Breast epithelium (tissue), 4 donors: ENCODE measurements at regions not wholly inside any gene's neighbourhood (a gene's known extent, or its start where the extent isn't known, plus 50 kb on each side); places are given as distances from the start of the nearest gene placed in this dataset.

Source experiments
- DNase-seq, 2 donors: peaks; one replicate each; pipeline ENCODE4 v3.0.0-alpha.2; 2019; ENCODE audit warnings: low spot score in 2 of 2
- H3K27ac ChIP-seq, 2 donors: fragments of 200-600 bp; sonication (generic) in 1 of 2; one replicate each; pipeline ENCODE4 v1.5.1; 2016 to 2019; ENCODE audit warnings: mild to moderate bottlenecking in 1 of 2
- H3K27me3 ChIP-seq, 2 donors: fragments of 200-600 bp; sonication (generic) in 1 of 2; one replicate each; pipeline versions ENCODE4 v1.5.1 to v1.6.0; 2017 to 2019; ENCODE audit warnings: control low read depth in 1 of 2, mild to moderate bottlenecking in 1 of 2
- H3K36me3 ChIP-seq: fragments of 200-600 bp; one replicate; pipeline ENCODE4 v1.5.1; 2019
- H3K4me1 ChIP-seq, 2 donors: fragments of 200-600 bp; sonication (generic); one replicate each; pipeline ENCODE4 v1.5.1; 2016 to 2019; ENCODE audit warnings: control low read depth in 1 of 2
- H3K4me3 ChIP-seq, 3 donors: fragments of 200-600 bp; sonication (generic); 1 replicate in 2 of 3; 2 replicates in 1 of 3; pipeline ENCODE4 v1.5.1; 2016 to 2019; ENCODE audit warnings: mild to moderate bottlenecking in 3 of 3, moderate library complexity in 2 of 3
- H3K9me3 ChIP-seq, 2 donors: fragments of 200-600 bp; sonication (generic) in 1 of 2; one replicate each; pipeline ENCODE4 v1.5.1; 2016 to 2019; ENCODE audit warnings: control low read depth in 1 of 2
- POLR2A ChIP-seq: fragments of 450-650 bp; IDR thresholded peaks from one replicate; pipeline ENCODE4 v1.6.1; 2016; ENCODE audit warnings: antibody characterized with exemption, mild to moderate bottlenecking, moderate library complexity
- POLR2AphosphoS5 ChIP-seq, 3 donors: sonication (generic); formaldehyde crosslinking; IDR thresholded peaks; one replicate each; pipeline ENCODE4 v1.6.1; 2017; ENCODE audit warnings: antibody characterized with exemption in 3 of 3
- intact Hi-C: fragments of 100-400 bp; cut with DNase I; formaldehyde crosslinking; loops from one replicate; pipeline ENCODE4 v1.15.1; 2023; ENCODE audit warnings: low total_unique reads
- TF ChIP-seq, protein P1 (sequence below), 3 donors: fragments of 450-650 bp; IDR thresholded peaks; one replicate each; pipeline ENCODE4 v1.5.1; 2016 to 2017; ENCODE audit warnings: antibody characterized with exemption in 3 of 3, mild to moderate bottlenecking in 3 of 3, moderate library complexity in 3 of 3

DNA sequence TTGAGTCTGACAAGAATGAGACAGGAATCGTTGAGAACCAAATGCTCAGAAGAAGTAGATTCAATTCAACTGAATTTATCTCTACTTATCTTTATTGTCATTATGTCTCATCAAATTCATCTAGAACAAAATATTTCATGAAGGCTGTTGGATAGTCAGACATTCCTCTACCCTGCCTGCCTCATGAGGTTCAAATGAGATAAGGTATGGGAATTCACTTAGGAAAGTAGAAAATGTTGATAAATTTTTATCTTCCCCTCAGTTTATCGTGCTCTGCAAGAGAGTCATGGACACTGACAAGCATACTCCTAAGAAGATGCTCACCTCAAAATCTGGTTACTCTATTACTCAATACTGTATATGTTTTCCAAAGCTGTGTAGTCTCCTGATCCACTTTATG lies 149.7 kb upstream of the CDIN1 start:
- intact Hi-C loops, result no loop called here
- no peaks in the 10 kb centered on the region for H3K4me1 ChIP-seq
- H3K27ac ChIP-seq, result no peak overlapping the region
- H3K4me3 ChIP-seq, result no peak overlapping the region
- H3K36me3 ChIP-seq, result no peaks in the 10 kb centered on the region
- no peak for DNase-seq
- H3K27me3 ChIP-seq, result no peaks in the 10 kb centered on the region
- TF ChIP-seq, protein P1, sequence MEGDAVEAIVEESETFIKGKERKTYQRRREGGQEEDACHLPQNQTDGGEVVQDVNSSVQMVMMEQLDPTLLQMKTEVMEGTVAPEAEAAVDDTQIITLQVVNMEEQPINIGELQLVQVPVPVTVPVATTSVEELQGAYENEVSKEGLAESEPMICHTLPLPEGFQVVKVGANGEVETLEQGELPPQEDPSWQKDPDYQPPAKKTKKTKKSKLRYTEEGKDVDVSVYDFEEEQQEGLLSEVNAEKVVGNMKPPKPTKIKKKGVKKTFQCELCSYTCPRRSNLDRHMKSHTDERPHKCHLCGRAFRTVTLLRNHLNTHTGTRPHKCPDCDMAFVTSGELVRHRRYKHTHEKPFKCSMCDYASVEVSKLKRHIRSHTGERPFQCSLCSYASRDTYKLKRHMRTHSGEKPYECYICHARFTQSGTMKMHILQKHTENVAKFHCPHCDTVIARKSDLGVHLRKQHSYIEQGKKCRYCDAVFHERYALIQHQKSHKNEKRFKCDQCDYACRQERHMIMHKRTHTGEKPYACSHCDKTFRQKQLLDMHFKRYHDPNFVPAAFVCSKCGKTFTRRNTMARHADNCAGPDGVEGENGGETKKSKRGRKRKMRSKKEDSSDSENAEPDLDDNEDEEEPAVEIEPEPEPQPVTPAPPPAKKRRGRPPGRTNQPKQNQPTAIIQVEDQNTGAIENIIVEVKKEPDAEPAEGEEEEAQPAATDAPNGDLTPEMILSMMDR (IDR thresholded peaks at IDR 0.05), result no peak
- TF ChIP-seq POLR2AphosphoS5 (IDR thresholded peaks at IDR 0.05) (no peak), POLR2A (no peak)
- no peaks in the 10 kb centered on the region for H3K9me3 ChIP-seq

DNA sequence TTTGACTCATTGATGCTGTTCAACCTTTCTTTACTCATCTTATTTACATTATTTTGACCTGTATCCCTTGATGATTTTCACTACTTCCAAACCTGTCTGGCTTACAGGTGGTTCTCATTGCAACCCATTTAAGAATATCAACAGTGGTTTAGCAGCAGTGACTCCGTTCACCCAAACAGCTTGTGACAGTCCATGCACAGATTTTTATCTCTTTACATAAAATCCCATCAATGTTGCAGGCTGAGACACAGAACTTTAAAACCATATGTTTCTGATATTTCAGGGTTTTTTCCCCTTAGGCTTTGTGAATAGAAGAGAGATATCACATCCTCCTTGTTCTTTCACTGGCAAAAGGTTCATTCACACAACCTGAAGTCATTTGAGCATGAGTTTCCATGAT lies 149.1 kb upstream of the CDIN1 start:
- Histone ChIP-seq H3K4me3 (no peak overlapping the region), H3K9me3 (no peaks in the 10 kb centered on the region), H3K27ac (no peak overlapping the region), H3K4me1 (no peaks in the 10 kb centered on the region), H3K36me3 (no peaks in the 10 kb centered on the region), H3K27me3 (no peaks in the 10 kb centered on the region)
- intact Hi-C loops, result no loop called here
- no peak for DNase-seq
- TF ChIP-seq, protein P1 (IDR thresholded peaks at IDR 0.05), result no peak
- no peak for TF ChIP-seq POLR2A
- TF ChIP-seq POLR2AphosphoS5 (IDR thresholded peaks at IDR 0.05), result no peak

DNA sequence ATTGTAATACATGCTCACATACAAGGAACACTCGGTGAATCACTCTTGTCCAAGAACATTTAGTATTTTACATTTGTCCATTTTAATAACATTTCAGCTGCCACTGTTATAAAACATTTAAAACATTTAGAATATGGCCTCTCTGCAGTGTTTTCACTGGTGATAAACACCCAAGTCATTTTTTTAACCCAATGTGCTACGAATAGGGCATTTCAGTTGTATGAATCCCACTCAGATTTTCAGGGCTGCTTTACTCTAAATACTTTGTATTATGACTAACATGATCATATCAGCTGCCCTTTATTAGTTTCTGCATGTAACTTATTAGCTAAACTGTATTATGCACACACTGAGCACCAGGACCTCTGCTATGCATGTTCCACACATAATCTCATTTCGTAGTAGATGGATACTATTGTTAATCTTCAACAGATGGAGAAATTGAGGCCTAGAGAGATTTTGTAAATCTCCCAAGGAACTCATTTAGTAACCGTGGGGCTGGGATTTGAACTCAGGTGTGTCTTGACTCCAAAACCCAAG lies 148.6 kb upstream of the CDIN1 start:
- DNase-seq, result no peak
- no peak overlapping the region for H3K4me3 ChIP-seq
- TF ChIP-seq POLR2A, result no peak
- TF ChIP-seq POLR2AphosphoS5 (IDR thresholded peaks at IDR 0.05), result no peak
- TF ChIP-seq, protein P1 (IDR thresholded peaks at IDR 0.05), result no peak
- no peaks in the 10 kb centered on the region for H3K27me3 ChIP-seq
- H3K27ac ChIP-seq, result no peak overlapping the region
- intact Hi-C loops, result no loop called here
- H3K4me1 ChIP-seq, result no peaks in the 10 kb centered on the region
- no peaks in the 10 kb centered on the region for H3K9me3 ChIP-seq
- no peaks in the 10 kb centered on the region for H3K36me3 ChIP-seq

DNA sequence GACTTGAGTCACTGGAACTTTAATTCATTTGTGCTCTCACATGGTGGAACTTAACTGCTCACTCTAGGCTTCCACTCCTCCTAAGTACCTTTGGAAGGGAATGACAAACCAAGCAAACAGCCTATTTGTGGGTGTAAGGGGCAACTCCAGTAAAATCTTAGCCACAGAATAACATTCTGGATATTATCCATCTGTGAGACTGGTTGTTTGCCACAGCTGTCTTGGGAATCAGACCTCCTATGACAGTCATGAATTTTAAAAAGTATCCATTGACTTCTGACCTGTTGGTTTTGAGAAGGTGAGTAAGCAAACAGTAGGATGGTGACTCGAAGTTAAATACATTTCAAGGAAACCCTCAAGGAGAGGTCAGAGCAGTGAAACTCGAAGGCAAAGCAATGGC lies 147.3 kb upstream of the CDIN1 start:
- Histone ChIP-seq H3K4me1 (no peaks in the 10 kb centered on the region), H3K27me3 (no peaks in the 10 kb centered on the region), H3K27ac (no peak overlapping the region), H3K36me3 (no peaks in the 10 kb centered on the region), H3K9me3 (no peaks in the 10 kb centered on the region), H3K4me3 (no peak overlapping the region)
- intact Hi-C loops, result no loop called here
- TF ChIP-seq, protein P1 (IDR thresholded peaks at IDR 0.05), result no peak
- TF ChIP-seq POLR2A (no peak), POLR2AphosphoS5 (IDR thresholded peaks at IDR 0.05) (no peak)
- DNase-seq, result no peak

DNA sequence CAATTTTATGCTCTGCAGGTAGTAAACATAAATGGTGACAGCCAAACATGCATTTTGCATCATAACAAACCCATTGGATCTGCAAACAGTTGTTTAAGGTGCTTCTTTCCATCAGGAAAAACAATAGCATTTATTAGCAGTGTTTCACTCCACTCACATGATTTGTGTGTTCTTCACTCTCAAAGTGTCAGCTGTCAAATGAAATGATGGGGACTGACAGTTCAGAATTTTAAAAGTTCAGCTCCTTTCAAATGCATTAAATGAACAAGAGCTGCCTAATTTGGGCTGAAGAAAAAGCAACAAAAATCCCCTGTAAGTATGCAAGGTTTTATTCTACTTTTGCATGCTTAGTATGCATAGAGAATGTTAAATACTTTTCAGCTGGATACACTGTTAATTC lies 145.2 kb upstream of the CDIN1 start:
- H3K9me3 ChIP-seq, result no peaks in the 10 kb centered on the region
- TF ChIP-seq POLR2AphosphoS5 (IDR thresholded peaks at IDR 0.05) (no peak), POLR2A (no peak)
- TF ChIP-seq, protein P1 (IDR thresholded peaks at IDR 0.05), result no peak
- H3K27ac ChIP-seq, result no peak overlapping the region
- no peaks in the 10 kb centered on the region for H3K4me1 ChIP-seq
- H3K4me3 ChIP-seq, result no peak overlapping the region
- no peaks in the 10 kb centered on the region for H3K27me3 ChIP-seq
- H3K36me3 ChIP-seq, result no peaks in the 10 kb centered on the region
- intact Hi-C loops, result no loop called here
- DNase-seq, result no peak
